Nephron progenitor cell (in vitro differentiated cells): ENCODE measurements at regions not wholly inside any gene's neighbourhood (a gene's known extent, or its start where the extent isn't known, plus 50 kb on each side); places are given as distances from the start of the nearest gene placed in this dataset.
"Not testable (repeated sequence)": the region's sequence is repeated elsewhere in the genome, so short reads cannot be mapped to it uniquely, and the experiment has no call there.

Experiments
- DNase-seq: peaks from one replicate; pipeline ENCODE4 v3.0.0; 2021
- H3K27ac Mint-ChIP-seq: 2 replicates; pipeline ENCODE4 v1.8.0; 2021; ENCODE audit warnings: mild to moderate bottlenecking, moderate library complexity, mixed read lengths
- H3K27me3 Mint-ChIP-seq: 2 replicates; pipeline ENCODE4 v1.8.0; 2021; ENCODE audit warnings: mild to moderate bottlenecking, low read depth, mixed read lengths; ENCODE audit not compliant: poor library complexity
- H3K36me3 Mint-ChIP-seq: 2 replicates; pipeline ENCODE4 v1.8.0; 2021; ENCODE audit warnings: low read depth, mixed read lengths
- H3K4me1 Mint-ChIP-seq: 2 replicates; pipeline ENCODE4 v1.8.0; 2021; ENCODE audit warnings: mixed read lengths
- H3K4me3 Mint-ChIP-seq: 2 replicates; pipeline ENCODE4 v1.8.0; 2021; ENCODE audit warnings: mild to moderate bottlenecking, moderate library complexity, mixed read lengths
- H3K9me3 Mint-ChIP-seq: 2 replicates; pipeline ENCODE4 v1.8.0; 2021; ENCODE audit warnings: mild to moderate bottlenecking, moderate library complexity, mixed read lengths
- CTCF ChIP-seq: fragments of 200-600 bp; sonication (generic); IDR thresholded peaks from 2 replicates; pipeline ENCODE4 v1.5.0; 2021; ENCODE audit warnings: antibody characterized with exemption

DNA sequence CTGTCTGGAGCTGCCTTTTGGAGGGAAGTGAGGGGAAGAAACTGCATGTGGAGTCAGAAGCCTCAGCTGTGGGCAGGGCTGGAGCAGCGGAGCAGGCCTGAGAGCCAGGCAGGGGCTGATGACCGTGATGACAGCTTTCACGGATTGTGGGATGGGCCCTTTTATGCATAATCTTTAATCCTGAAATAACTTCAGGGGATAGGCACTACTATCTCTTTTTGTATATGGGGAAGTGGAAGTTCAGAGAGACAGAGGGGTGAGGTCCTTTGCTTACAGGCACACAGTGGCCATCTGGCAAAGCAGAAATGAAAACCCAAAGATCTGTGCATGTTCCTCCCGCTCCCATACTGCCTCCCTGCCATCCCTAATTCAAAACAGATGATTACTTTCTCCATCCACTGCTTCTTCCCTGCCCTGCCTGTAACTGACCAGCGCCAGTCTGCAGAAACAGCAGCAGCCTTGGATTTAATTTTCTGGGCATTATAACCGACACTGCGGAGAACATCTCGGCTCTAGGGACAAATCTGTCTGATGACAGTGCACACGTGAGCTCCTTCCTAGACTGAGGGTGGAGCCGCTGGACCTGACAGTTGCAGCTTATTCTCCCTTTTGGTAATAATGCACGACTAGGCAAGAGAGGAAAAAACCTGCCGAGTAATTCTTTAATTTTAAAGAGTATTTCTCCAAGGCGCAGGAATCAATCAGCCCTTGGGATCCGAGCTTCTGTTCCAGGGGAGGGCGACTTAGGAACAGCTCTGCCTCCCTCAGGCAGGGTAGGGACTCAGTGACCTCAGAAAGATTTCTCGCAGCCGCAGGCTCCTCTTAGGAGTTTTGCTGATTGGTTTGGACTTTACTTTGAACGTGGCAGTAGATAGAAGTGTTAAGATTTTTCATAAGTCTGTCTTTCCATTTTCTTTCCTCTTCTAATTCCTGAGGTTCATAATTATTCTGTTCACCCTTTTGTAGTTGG, 95.4 kb downstream of the UTP18 start:
- Mint-ChIP-seq H3K27ac (peak overlapping the region; percentile 58), H3K36me3 (no peaks in the 10 kb centered on the region), H3K9me3 (no peaks in the 10 kb centered on the region), H3K4me1 (no peaks in the 10 kb centered on the region), H3K4me3 (no peak overlapping the region), H3K27me3 (peaks cover 20% of the 10 kb centered on the region)
- TF ChIP-seq CTCF, result no peak
- DNase-seq, result no peak

GRCh38 chr17:51359055-51359454, 98.7 kb downstream of the UTP18 start:
- Mint-ChIP-seq H3K36me3 (no peaks in the 10 kb centered on the region), H3K4me3 (no peak overlapping the region), H3K9me3 (no peaks in the 10 kb centered on the region), H3K27ac (no peak overlapping the region), H3K4me1 (no peaks in the 10 kb centered on the region), H3K27me3 (peaks cover 11% of the 10 kb centered on the region)
- no peak for DNase-seq
- no peak for TF ChIP-seq CTCF

DNA sequence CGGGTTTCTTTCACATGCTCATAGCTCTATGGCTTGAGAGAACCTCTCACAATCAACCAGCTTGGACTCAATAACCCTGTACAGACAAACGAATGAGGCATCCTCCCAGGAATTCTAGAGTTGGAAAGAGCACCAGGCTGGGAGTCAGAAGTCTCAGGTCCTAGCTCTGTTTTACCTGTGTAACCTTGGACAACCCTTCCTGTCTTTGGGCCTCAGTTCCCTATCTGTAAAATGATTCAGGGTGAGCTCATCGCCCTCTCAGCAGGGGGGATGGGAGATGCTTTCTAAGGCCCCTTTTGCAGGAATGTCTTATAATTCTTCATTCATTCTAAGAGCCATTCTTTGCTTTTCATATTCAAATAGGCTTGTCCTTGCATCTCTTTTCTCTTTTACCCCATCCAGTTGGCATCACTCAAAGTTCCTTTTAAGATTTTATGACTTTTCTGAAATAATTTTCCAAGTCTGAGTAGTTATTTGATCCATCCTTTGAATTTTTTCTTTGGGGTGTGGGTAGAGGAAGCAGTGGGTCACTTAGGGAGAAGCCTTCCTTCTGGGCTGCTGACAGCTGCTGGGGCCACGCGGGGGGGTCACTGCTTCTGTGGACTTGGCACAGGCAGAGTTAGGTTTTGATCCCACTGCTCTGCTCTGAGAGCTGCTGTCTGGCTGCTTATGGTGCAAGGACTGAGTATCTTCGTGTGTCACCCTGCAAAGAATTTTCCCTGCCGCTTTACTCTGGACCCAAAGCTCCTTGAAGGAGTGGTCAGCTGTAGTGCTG, 102.7 kb downstream of the UTP18 start:
- Mint-ChIP-seq H3K4me1 (peaks cover 8% of the 10 kb centered on the region), H3K27me3 (peaks cover 15% of the 10 kb centered on the region), H3K9me3 (peaks cover 3% of the 10 kb centered on the region), H3K27ac (no peak overlapping the region), H3K4me3 (no peak overlapping the region), H3K36me3 (no peaks in the 10 kb centered on the region)
- no peak for TF ChIP-seq CTCF
- no peak for DNase-seq

DNA sequence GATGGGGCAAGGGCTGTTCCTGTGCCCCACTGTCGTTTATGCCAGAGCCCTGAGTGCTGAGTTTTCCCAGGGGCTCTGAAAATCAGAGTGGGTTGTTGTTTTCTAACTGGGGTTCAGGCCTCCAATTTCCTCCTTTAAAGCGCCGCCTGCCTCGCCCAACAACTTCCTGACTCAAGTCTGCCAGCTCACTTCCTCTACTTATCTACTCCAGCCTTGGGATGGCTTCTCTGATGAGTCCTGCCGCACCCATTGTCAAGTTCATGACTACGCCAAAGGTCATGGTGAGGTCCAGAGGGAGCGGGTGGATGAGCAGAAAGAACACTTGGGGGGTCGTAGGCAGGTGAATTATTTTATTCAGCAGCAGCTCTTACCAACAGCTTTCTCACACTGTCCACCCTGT, 104.7 kb downstream of the UTP18 start:
- TF ChIP-seq CTCF, result no peak
- Mint-ChIP-seq H3K4me1 (peaks cover 8% of the 10 kb centered on the region), H3K27me3 (peaks cover 17% of the 10 kb centered on the region), H3K27ac (no peak overlapping the region), H3K9me3 (peaks cover 3% of the 10 kb centered on the region), H3K4me3 (no peak overlapping the region), H3K36me3 (no peaks in the 10 kb centered on the region)
- DNase-seq, result no peak

- Mint-ChIP-seq H3K9me3 (peaks cover 3% of the 10 kb centered on the region), H3K4me3 (no peak overlapping the region), H3K27ac (no peak overlapping the region), H3K4me1 (peaks cover 12% of the 10 kb centered on the region), H3K36me3 (no peaks in the 10 kb centered on the region), H3K27me3 (peaks cover 21% of the 10 kb centered on the region)
- DNase-seq, result no peak
- TF ChIP-seq CTCF, result no peak
Observed at GRCh38 chr17:51366866-51367265, 106.5 kb downstream of the UTP18 start.

DNA sequence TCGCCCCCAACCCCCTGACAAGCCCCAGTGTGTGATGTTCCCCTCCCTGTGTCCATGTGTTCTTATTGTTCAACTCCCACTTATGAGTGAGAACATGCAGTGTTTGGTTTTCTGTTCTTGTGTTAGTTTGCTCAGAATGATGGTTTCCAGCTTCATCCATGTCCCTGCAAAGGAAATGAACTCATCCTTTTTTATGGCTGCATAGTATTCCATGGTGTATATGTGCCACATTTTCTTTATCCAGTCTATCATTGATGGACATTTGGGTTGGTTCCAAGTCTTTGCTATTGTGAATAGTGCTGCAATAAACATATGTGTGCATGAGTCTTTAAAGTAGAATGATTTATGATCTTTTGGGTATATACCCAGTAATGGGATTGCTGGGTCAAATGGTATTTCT, 107.5 kb downstream of the UTP18 start:
- Mint-ChIP-seq H3K27me3 (peaks cover 21% of the 10 kb centered on the region), H3K4me1 (peaks cover 13% of the 10 kb centered on the region)
- not testable (repeated sequence) for H3K4me3 Mint-ChIP-seq, H3K36me3 Mint-ChIP-seq, H3K9me3 Mint-ChIP-seq, H3K27ac Mint-ChIP-seq, DNase-seq
